GM21825 (cell line): ENCODE measurements at regions not wholly inside any gene's neighbourhood (a gene's known extent, or its start where the extent isn't known, plus 50 kb on each side); places are given as distances from the start of the nearest gene placed in this dataset.

ENCODE experiments used
- ATAC-seq: cut with Tn5 transposase; IDR thresholded peaks from one replicate; pipeline ENCODE4 v1.9.1; 2021; ENCODE audit warnings: mild to moderate bottlenecking, moderate library complexity; ENCODE audit not compliant: unreplicated experiment

DNA sequence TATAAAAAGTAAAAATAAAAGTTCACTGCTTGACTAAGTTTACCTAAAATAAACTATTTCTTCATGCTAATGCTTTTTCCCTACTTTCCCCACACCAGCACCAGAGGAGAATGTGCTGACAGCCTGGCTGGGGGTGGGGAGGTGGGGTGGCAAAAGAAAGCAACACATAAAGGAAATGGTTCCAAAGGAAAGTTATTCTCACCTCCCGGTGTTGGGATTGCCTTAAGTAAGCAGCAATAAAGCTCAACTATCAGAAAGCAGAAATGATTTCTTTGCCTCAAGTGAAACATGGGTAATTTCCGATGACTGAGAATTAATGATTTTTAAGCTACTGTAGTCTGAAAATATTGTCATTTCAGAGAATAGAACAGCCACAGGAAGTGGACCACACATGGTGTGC is 84.5 kb upstream of the DKK2 start:
- no peak for ATAC-seq

GRCh38 chr4:107117726-107118125 is 81.6 kb upstream of the DKK2 start:
- ATAC-seq: no peak

GRCh38 chr4:107115185-107115847 is 79.2 kb upstream of the DKK2 start:
- ATAC-seq: no peak

DNA sequence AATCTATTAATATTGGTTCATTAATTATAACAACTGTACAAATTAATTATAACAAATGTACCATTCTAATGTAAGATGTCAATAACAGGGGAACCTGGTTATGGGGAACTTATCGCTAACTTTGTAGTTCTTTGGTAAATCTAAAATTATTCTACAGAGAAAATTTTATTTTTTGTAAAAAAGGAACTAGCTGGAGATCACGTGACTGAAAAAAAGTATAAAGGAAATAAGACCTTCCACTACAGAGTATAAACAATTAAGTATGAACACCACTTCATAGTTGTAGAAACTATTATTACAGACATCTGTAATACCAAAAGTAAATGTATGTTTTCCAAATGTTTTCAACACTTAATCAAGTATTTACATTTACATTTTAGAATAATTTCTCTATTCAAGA is 77.9 kb upstream of the DKK2 start:
- no peak for ATAC-seq

- ATAC-seq: no peak
These were observed 62.3 kb upstream of the DKK2 start for GRCh38 chr4:107098401-107098800.

DNA sequence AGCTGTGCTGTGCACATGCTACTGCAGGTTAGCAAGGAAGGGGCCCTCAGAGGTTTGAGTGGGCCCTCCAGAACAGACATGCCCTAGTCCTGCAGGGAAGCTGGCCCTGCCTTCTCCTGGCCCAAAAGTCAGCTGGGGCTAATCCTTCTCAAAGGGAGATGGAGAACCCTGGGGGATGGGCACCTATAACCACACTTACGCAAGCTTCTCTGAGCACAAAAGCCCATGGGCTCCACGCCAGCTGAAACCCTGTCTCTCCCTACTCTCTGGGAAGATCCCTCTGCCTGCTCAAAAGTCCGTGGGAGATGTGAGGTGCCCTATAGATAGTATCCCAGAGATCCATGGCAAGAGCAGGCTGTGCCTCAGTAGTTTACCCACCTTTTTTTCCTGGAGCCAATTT is 58.9 kb upstream of the DKK2 start:
- no peak for ATAC-seq

- ATAC-seq: no peak
These were observed 58.2 kb upstream of the DKK2 start for GRCh38 chr4:107094332-107094731.
